ENCODE measurements at regions not wholly inside any gene's neighbourhood (a gene's known extent, or its start where the extent isn't known, plus 50 kb on each side); places are given as distances from the start of the nearest gene placed in this dataset.

DNA sequence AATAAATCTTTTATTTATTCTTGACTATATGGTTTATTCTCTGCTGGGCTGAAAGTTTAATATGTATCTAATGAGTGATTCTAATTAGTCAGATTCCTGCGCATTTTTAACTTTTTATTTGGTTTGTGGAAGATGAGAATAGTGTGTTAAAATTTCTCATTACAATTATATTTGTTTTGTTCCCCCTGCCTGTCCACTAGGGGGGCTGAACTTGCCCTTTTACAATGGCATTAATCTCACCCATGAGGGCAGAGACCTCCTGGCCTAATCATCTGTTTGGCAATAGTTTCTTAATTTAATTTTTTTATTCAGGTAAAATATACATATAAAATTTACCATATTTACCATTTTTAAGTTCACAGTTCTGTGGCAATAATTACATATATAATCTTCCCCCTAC lies 278.5 kb upstream of the NPY start:
- H3K4me1 ChIP-seq (ENCODE audit: control insufficient read depth, extremely low read depth, insufficient read depth, low read length), result no peaks in the 10 kb centered on the region
- no peaks in the 10 kb centered on the region for H3K79me2 ChIP-seq (ENCODE audit: control insufficient read depth, insufficient read depth, low read length)
- H3K4me2 ChIP-seq (ENCODE audit: insufficient read depth, low read length), result no peak overlapping the region
- no peak overlapping the region for H3K9ac ChIP-seq (replicated peaks; ENCODE audit: extremely low read depth, insufficient read depth, low read length)
- H3K4me3 ChIP-seq (replicated peaks in 1 of 3; ENCODE audit: insufficient read depth in 1 of 3, low read depth in 1 of 3, low read length in 3 of 3), result no peak overlapping the region
- no peaks in the 10 kb centered on the region for H3K9me3 ChIP-seq (replicated peaks; ENCODE audit: control insufficient read depth, insufficient read depth, low read length)
- H3K9me1 ChIP-seq (replicated peaks; ENCODE audit: control insufficient read depth, extremely low read depth, insufficient read depth, low read length), result no peaks in the 10 kb centered on the region
- dilution Hi-C loops (cut with MboI; ENCODE audit: extremely low pct_ligation_motif_present, low sequenced_read_pairs), result no loop called here
- BruUV-seq (replicated peaks), result no TSS peak
- H4K20me1 ChIP-seq (replicated peaks; ENCODE audit: control insufficient read depth, extremely low read depth, insufficient read depth, low read length), result no peaks in the 10 kb centered on the region
- ChIA-PET CTCF (no interaction called here), POLR2A (no interaction called here)
- H3K36me3 ChIP-seq (ENCODE audit: control insufficient read depth in 2 of 2, extremely low read depth in 1 of 2, insufficient read depth in 2 of 2, low read length in 2 of 2), result no peaks in the 10 kb centered on the region
- TF ChIP-seq JUN (IDR thresholded peaks at IDR 0.05; ENCODE audit: borderline replicate concordance, insufficient read depth, insufficient read length, low read depth), result no peak
- TF ChIP-seq, protein P1, sequence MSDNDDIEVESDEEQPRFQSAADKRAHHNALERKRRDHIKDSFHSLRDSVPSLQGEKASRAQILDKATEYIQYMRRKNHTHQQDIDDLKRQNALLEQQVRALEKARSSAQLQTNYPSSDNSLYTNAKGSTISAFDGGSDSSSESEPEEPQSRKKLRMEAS (IDR thresholded peaks at IDR 0.05; ENCODE audit: insufficient read depth, insufficient read length), result no peak
- no peak for TF ChIP-seq MYC (IDR thresholded peaks at IDR 0.05; ENCODE audit: low read depth, low read length)
- TF ChIP-seq EZH2 (IDR thresholded peaks at IDR 0.05; ENCODE audit: borderline replicate concordance, low read depth, low read length, severe bottlenecking), result no peak
- TF ChIP-seq FOS (IDR thresholded peaks at IDR 0.05; ENCODE audit: borderline replicate concordance, insufficient read depth, low read length), result no peak
- TF ChIP-seq POLR2AphosphoS5 (IDR thresholded peaks at IDR 0.05; ENCODE audit: insufficient read depth, low read depth, low read length), result no peak
- no peak for TF ChIP-seq POLR2A (IDR thresholded peaks at IDR 0.05; ENCODE audit: low read depth, low read length)
- TF ChIP-seq, protein P2, sequence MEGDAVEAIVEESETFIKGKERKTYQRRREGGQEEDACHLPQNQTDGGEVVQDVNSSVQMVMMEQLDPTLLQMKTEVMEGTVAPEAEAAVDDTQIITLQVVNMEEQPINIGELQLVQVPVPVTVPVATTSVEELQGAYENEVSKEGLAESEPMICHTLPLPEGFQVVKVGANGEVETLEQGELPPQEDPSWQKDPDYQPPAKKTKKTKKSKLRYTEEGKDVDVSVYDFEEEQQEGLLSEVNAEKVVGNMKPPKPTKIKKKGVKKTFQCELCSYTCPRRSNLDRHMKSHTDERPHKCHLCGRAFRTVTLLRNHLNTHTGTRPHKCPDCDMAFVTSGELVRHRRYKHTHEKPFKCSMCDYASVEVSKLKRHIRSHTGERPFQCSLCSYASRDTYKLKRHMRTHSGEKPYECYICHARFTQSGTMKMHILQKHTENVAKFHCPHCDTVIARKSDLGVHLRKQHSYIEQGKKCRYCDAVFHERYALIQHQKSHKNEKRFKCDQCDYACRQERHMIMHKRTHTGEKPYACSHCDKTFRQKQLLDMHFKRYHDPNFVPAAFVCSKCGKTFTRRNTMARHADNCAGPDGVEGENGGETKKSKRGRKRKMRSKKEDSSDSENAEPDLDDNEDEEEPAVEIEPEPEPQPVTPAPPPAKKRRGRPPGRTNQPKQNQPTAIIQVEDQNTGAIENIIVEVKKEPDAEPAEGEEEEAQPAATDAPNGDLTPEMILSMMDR (IDR thresholded peaks at IDR 0.05; ENCODE audit: extremely low read depth in 1 of 2, insufficient read depth in 1 of 2, low read depth in 1 of 2, low read length in 2 of 2), result no peak
- no peak for TF ChIP-seq GATA2 (IDR thresholded peaks at IDR 0.05; ENCODE audit: insufficient read depth, insufficient read length, low read depth, low read length)
- DNase-seq (ENCODE audit: low read depth, low spot score) (no peak), FAIRE-seq (no peak)
- H3K27ac ChIP-seq (ENCODE audit: insufficient read depth, low read depth, low read length), result no peak overlapping the region
- intact Hi-C loops (cut with micrococcal nuclease), result no loop called here
- H2AFZ ChIP-seq (ENCODE audit: low read depth, low read length), result no peak overlapping the region
- no peaks in the 10 kb centered on the region for H3K27me3 ChIP-seq (ENCODE audit: control insufficient read depth in 2 of 2, insufficient read depth in 2 of 2, low read length in 2 of 2)

Measured in endothelial cell of umbilical vein (primary cell).